Subcutaneous abdominal adipose tissue (tissue), 5 donors: ENCODE measurements at regions not wholly inside any gene's neighbourhood (a gene's known extent, or its start where the extent isn't known, plus 50 kb on each side); places are given as distances from the start of the nearest gene placed in this dataset.

ENCODE experiments used
- H3K27ac ChIP-seq: one replicate; pipeline ENCODE4 v1.7.0; 2013; ENCODE audit warnings: low read depth, mild to moderate bottlenecking, inconsistent platforms, low read length, moderate library complexity
- H3K27me3 ChIP-seq, 5 donors: one replicate each; pipeline ENCODE4 v1.7.0; 2013; ENCODE audit warnings: low read length in 5 of 5, inconsistent platforms in 1 of 5; ENCODE audit not compliant: control insufficient read depth in 5 of 5, insufficient read depth in 4 of 5
- H3K36me3 ChIP-seq, 5 donors: one replicate each; pipeline ENCODE4 v1.7.0; 2013; ENCODE audit warnings: low read length in 5 of 5; ENCODE audit not compliant: control insufficient read depth in 5 of 5, insufficient read depth in 5 of 5
- H3K4me1 ChIP-seq, 5 donors: one replicate each; pipeline ENCODE4 v1.7.0; 2013; ENCODE audit warnings: low read length in 5 of 5, mild to moderate bottlenecking in 3 of 5, moderate library complexity in 1 of 5; ENCODE audit not compliant: control insufficient read depth in 5 of 5, insufficient read depth in 5 of 5
- H3K4me3 ChIP-seq, 5 donors: one replicate each; pipeline ENCODE4 v1.7.0; 2013; ENCODE audit warnings: low read length in 5 of 5, low read depth in 1 of 5
- H3K9ac ChIP-seq, 5 donors: one replicate each; pipeline ENCODE4 v1.7.0; 2013; ENCODE audit warnings: low read length in 5 of 5, mild to moderate bottlenecking in 4 of 5, moderate library complexity in 3 of 5
- H3K9me3 ChIP-seq, 5 donors: one replicate each; pipeline ENCODE4 v1.7.0; 2013; ENCODE audit warnings: low read length in 5 of 5; ENCODE audit not compliant: control insufficient read depth in 5 of 5
- donor health status: healthy.
- donor health status: healthy.
- donor health status: healthy.
- donor health status: healthy.
- donor health status: healthy.

GRCh38 chr1:5455056-5455455 is 537.2 kb downstream of the NPHP4 start:
- no peaks in the 10 kb centered on the region for H3K36me3 ChIP-seq
- H3K9me3 ChIP-seq = peaks cover 0 to 2% (median 0%) of the 10 kb centered on the region in 5 donors
- H3K9ac ChIP-seq = no peak overlapping the region
- H3K27ac ChIP-seq = no peak overlapping the region
- no peak overlapping the region for H3K4me3 ChIP-seq
- peaks cover 23 to 39% (median 29%) of the 10 kb centered on the region in 5 donors for H3K27me3 ChIP-seq
- H3K4me1 ChIP-seq = no peaks in the 10 kb centered on the region

GRCh38 chr1:5453347-5453746 is 538.9 kb downstream of the NPHP4 start:
- H3K27ac ChIP-seq = no peak overlapping the region
- H3K4me1 ChIP-seq = no peaks in the 10 kb centered on the region
- no peaks in the 10 kb centered on the region for H3K36me3 ChIP-seq
- peaks cover 23 to 38% (median 29%) of the 10 kb centered on the region in 5 donors for H3K27me3 ChIP-seq
- H3K9me3 ChIP-seq = peaks cover 0 to 5% (median 0%) of the 10 kb centered on the region in 5 donors
- no peak overlapping the region for H3K9ac ChIP-seq
- H3K4me3 ChIP-seq = no peak overlapping the region

- Histone ChIP-seq H3K9me3 (peaks cover 0 to 5% (median 0%) of the 10 kb centered on the region in 5 donors), H3K27ac (no peak overlapping the region), H3K4me3 (no peak overlapping the region), H3K9ac (no peak overlapping the region), H3K36me3 (no peaks in the 10 kb centered on the region), H3K27me3 (peaks cover 23 to 42% (median 35%) of the 10 kb centered on the region in 5 donors), H3K4me1 (no peaks in the 10 kb centered on the region)
Observed at GRCh38 chr1:5451671-5452070, 540.6 kb downstream of the NPHP4 start.

GRCh38 chr1:5448486-5448885 is 543.7 kb downstream of the NPHP4 start:
- Histone ChIP-seq H3K4me3 (no peak overlapping the region), H3K9ac (no peak overlapping the region), H3K27me3 (peaks cover 9 to 25% (median 21%) of the 10 kb centered on the region in 5 donors), H3K9me3 (peaks cover 0 to 5% (median 0%) of the 10 kb centered on the region in 5 donors), H3K36me3 (no peaks in the 10 kb centered on the region), H3K4me1 (no peaks in the 10 kb centered on the region), H3K27ac (no peak overlapping the region)

GRCh38 chr1:5447503-5447960 is 544.7 kb downstream of the NPHP4 start:
- H3K4me1 ChIP-seq = no peaks in the 10 kb centered on the region
- peaks cover 14 to 27% (median 25%) of the 10 kb centered on the region in 5 donors for H3K27me3 ChIP-seq
- H3K9me3 ChIP-seq = peaks cover 0 to 5% (median 0%) of the 10 kb centered on the region in 5 donors
- no peak overlapping the region for H3K4me3 ChIP-seq
- H3K36me3 ChIP-seq = no peaks in the 10 kb centered on the region
- H3K9ac ChIP-seq = no peak overlapping the region
- no peak overlapping the region for H3K27ac ChIP-seq

- Histone ChIP-seq H3K36me3 (no peaks in the 10 kb centered on the region), H3K4me1 (no peaks in the 10 kb centered on the region), H3K27ac (no peak overlapping the region), H3K9ac (no peak overlapping the region), H3K9me3 (peaks cover 0 to 12% (median 8%) of the 10 kb centered on the region in 5 donors), H3K4me3 (no peak overlapping the region), H3K27me3 (peaks cover 13 to 30% (median 20%) of the 10 kb centered on the region in 5 donors)
Observed at GRCh38 chr1:5444396-5444795, 547.8 kb downstream of the NPHP4 start.

- no peak overlapping the region for H3K4me3 ChIP-seq
- H3K27ac ChIP-seq = no peak overlapping the region
- H3K9me3 ChIP-seq = peaks cover 0 to 21% (median 8%) of the 10 kb centered on the region in 5 donors
- no peaks in the 10 kb centered on the region for H3K4me1 ChIP-seq
- no peak overlapping the region for H3K9ac ChIP-seq
- peaks cover 8 to 28% (median 18%) of the 10 kb centered on the region in 5 donors for H3K27me3 ChIP-seq
- H3K36me3 ChIP-seq = no peaks in the 10 kb centered on the region
Observed at GRCh38 chr1:5436808-5437207, 555.4 kb downstream of the NPHP4 start.

- Histone ChIP-seq H3K9me3 (peaks cover 0 to 21% (median 8%) of the 10 kb centered on the region in 5 donors), H3K36me3 (no peaks in the 10 kb centered on the region), H3K4me1 (no peaks in the 10 kb centered on the region), H3K27ac (no peak overlapping the region), H3K27me3 (peaks cover 3 to 26% (median 16%) of the 10 kb centered on the region in 5 donors), H3K4me3 (no peak overlapping the region), H3K9ac (no peak overlapping the region)
Observed at GRCh38 chr1:5435414-5435813, 556.8 kb downstream of the NPHP4 start.

- peaks cover 0 to 2% (median 0%) of the 10 kb centered on the region in 5 donors for H3K9me3 ChIP-seq
- peaks cover 7 to 27% (median 23%) of the 10 kb centered on the region in 5 donors for H3K27me3 ChIP-seq
- H3K4me1 ChIP-seq = no peaks in the 10 kb centered on the region
- H3K4me3 ChIP-seq = no peak overlapping the region
- no peak overlapping the region for H3K27ac ChIP-seq
- no peaks in the 10 kb centered on the region for H3K36me3 ChIP-seq
- H3K9ac ChIP-seq = no peak overlapping the region
Observed at GRCh38 chr1:5432436-5432835, 559.8 kb downstream of the NPHP4 start.

- Histone ChIP-seq H3K4me3 (no peak overlapping the region), H3K9me3 (no peaks in the 10 kb centered on the region), H3K27ac (no peak overlapping the region), H3K4me1 (no peaks in the 10 kb centered on the region), H3K9ac (no peak overlapping the region), H3K27me3 (peaks cover 9 to 31% (median 26%) of the 10 kb centered on the region in 5 donors), H3K36me3 (no peaks in the 10 kb centered on the region)
Observed at GRCh38 chr1:5430911-5431697, 561.1 kb downstream of the NPHP4 start.
